HEK293 (cell line): ENCODE measurements at regions not wholly inside any gene's neighbourhood (a gene's known extent, or its start where the extent isn't known, plus 50 kb on each side); places are given as distances from the start of the nearest gene placed in this dataset.

Experiments
- CTCF ChIA-PET: fragments of 350-600 bp; formaldehyde crosslinking; extraction: SDS; loops from one replicate; lab custom pipeline; 2021; ENCODE audit warnings: antibody characterized with exemption; lab: Yijun Ruan, JAX
- POLR2A ChIA-PET: fragments of 300-600 bp; formaldehyde crosslinking; extraction: SDS; loops from one replicate; lab custom pipeline; 2020; ENCODE audit warnings: antibody characterized with exemption, inconsistent platforms; lab: Yijun Ruan, JAX
- H3K27ac ChIP-seq: fragments of 200-500 bp; sonication (Bioruptor generic); 2 replicates; pipeline ENCODE4 v1.5.1; 2014; ENCODE audit warnings: low read depth, low read length, control low read depth, inconsistent platforms; ENCODE audit errors: extremely low read depth
- H3K36me3 ChIP-seq, 2 experiments: fragments of 200-500 bp in 1 of 2; sonication (Bioruptor generic) in 1 of 2; 1 replicate in 1 of 2; 2 replicates in 1 of 2; pipeline ENCODE4 v1.5.1; 2014 to 2017; ENCODE audit warnings: inconsistent platforms in 2 of 2, low read length in 2 of 2; ENCODE audit not compliant: control insufficient read depth in 2 of 2, insufficient read depth in 1 of 2
- H3K4me1 ChIP-seq: fragments of 200-500 bp; sonication (Bioruptor generic); 2 replicates; pipeline ENCODE4 v1.5.1; 2014; ENCODE audit warnings: mild to moderate bottlenecking, low read length, inconsistent platforms; ENCODE audit not compliant: control insufficient read depth, insufficient read depth
- H3K4me3 ChIP-seq: 2 replicates; pipeline ENCODE4 v1.5.1; 2011; ENCODE audit warnings: low read depth, mild to moderate bottlenecking, control low read depth, low read length, moderate library complexity
- H3K9me3 ChIP-seq: fragments of 200-500 bp; sonication (Bioruptor generic); 2 replicates; pipeline ENCODE4 v1.5.1; 2014; ENCODE audit warnings: low read depth, low read length, inconsistent platforms; ENCODE audit not compliant: control insufficient read depth, insufficient read depth
- HOXC10 ChIP-seq: sonication (generic); formaldehyde crosslinking; IDR thresholded peaks from 2 replicates; pipeline ENCODE4 v1.8.1; 2023; ENCODE audit warnings: mild to moderate bottlenecking, missing genetic modification reagents
- HOXD13 ChIP-seq: sonication (generic); formaldehyde crosslinking; IDR thresholded peaks from 2 replicates; pipeline ENCODE4 v1.8.0; 2022; ENCODE audit warnings: missing genetic modification reagents, borderline replicate concordance
- IKZF3 ChIP-seq: fragments of 450-650 bp; IDR thresholded peaks from 2 replicates; pipeline ENCODE4 v1.5.0; 2018; ENCODE audit warnings: missing biosample characterization, mild to moderate bottlenecking, missing genetic modification characterization, moderate library complexity
- KLF9 ChIP-seq: fragments of 450-650 bp; formaldehyde crosslinking; IDR thresholded peaks from 2 replicates; pipeline ENCODE4 v1.5.1; 2016; ENCODE audit warnings: missing biosample characterization, missing genetic modification characterization, low read depth
- MEIS1 ChIP-seq: sonication (generic); formaldehyde crosslinking; IDR thresholded peaks from 2 replicates; pipeline ENCODE4 v1.8.1; 2022; ENCODE audit warnings: missing genetic modification reagents, mild to moderate bottlenecking, borderline replicate concordance
- MYNN ChIP-seq: fragments of 450-650 bp; formaldehyde crosslinking; IDR thresholded peaks from 2 replicates; pipeline ENCODE4 v1.5.1; 2016; ENCODE audit warnings: missing biosample characterization, missing genetic modification characterization, borderline replicate concordance
- OSR2 ChIP-seq: fragments of 450-650 bp; formaldehyde crosslinking; IDR thresholded peaks from 2 replicates; pipeline ENCODE4 v1.5.1; 2016; ENCODE audit warnings: missing biosample characterization, missing genetic modification characterization
- OVOL3 ChIP-seq: fragments of 450-650 bp; formaldehyde crosslinking; IDR thresholded peaks from 2 replicates; pipeline ENCODE4 v1.5.1; 2016; ENCODE audit warnings: missing biosample characterization, missing genetic modification characterization
- PATZ1 ChIP-seq: fragments of 450-650 bp; formaldehyde crosslinking; IDR thresholded peaks from 2 replicates; pipeline ENCODE4 v1.5.1; 2016; ENCODE audit warnings: missing biosample characterization, missing genetic modification characterization
- SCRT2 ChIP-seq: fragments of 450-650 bp; formaldehyde crosslinking; IDR thresholded peaks from 2 replicates; pipeline ENCODE4 v1.5.1; 2016; ENCODE audit warnings: missing biosample characterization, missing genetic modification characterization
- ZBTB26 ChIP-seq: fragments of 450-650 bp; formaldehyde crosslinking; optimal IDR thresholded peaks from 2 replicates; pipeline ENCODE3; 2016; ENCODE audit warnings: missing biosample characterization, mild to moderate bottlenecking, missing genetic modification characterization
- ZNF138 ChIP-seq: fragments of 450-650 bp; formaldehyde crosslinking; IDR thresholded peaks from 2 replicates; pipeline ENCODE4 v1.5.1; 2016; ENCODE audit warnings: missing biosample characterization, missing genetic modification characterization, borderline replicate concordance
- ZNF157 ChIP-seq: fragments of 450-650 bp; formaldehyde crosslinking; IDR thresholded peaks from 2 replicates; pipeline ENCODE4 v1.5.1; 2016; ENCODE audit warnings: missing biosample characterization, missing genetic modification characterization
- ZNF211 ChIP-seq: fragments of 450-650 bp; formaldehyde crosslinking; IDR thresholded peaks from 2 replicates; pipeline ENCODE4 v1.5.1; 2016; ENCODE audit warnings: low read depth, missing biosample characterization, missing genetic modification characterization
- ZNF221 ChIP-seq: fragments of 450-650 bp; formaldehyde crosslinking; IDR thresholded peaks from 2 replicates; pipeline ENCODE4 v1.5.1; 2017; ENCODE audit warnings: missing biosample characterization, missing genetic modification characterization, borderline replicate concordance
- ZNF23 ChIP-seq: fragments of 450-650 bp; formaldehyde crosslinking; IDR thresholded peaks from 2 replicates; pipeline ENCODE4 v1.5.1; 2016; ENCODE audit warnings: missing biosample characterization, missing genetic modification characterization, borderline replicate concordance
- ZNF26 ChIP-seq: fragments of 450-650 bp; formaldehyde crosslinking; IDR thresholded peaks from 2 replicates; pipeline ENCODE4 v1.5.1; 2016; ENCODE audit warnings: missing biosample characterization, missing genetic modification characterization
- ZNF341 ChIP-seq: fragments of 450-650 bp; formaldehyde crosslinking; IDR thresholded peaks from 2 replicates; pipeline ENCODE4; 2016; ENCODE audit warnings: low read depth, missing biosample characterization, missing genetic modification characterization
- ZNF449 ChIP-seq: fragments of 450-650 bp; formaldehyde crosslinking; IDR thresholded peaks from 2 replicates; pipeline ENCODE4 v1.5.1; 2017; ENCODE audit warnings: missing biosample characterization, mild to moderate bottlenecking, missing genetic modification characterization, moderate library complexity
- ZNF555 ChIP-seq: fragments of 450-650 bp; formaldehyde crosslinking; conservative IDR thresholded peaks from 2 replicates; pipeline ENCODE4 v1.5.1; 2017; ENCODE audit warnings: missing biosample characterization, mild to moderate bottlenecking, missing genetic modification characterization, inconsistent platforms
- ZNF596 ChIP-seq: fragments of 450-650 bp; IDR thresholded peaks from 2 replicates; pipeline ENCODE4 v1.5.0; 2018; ENCODE audit warnings: missing biosample characterization, mild to moderate bottlenecking, missing genetic modification characterization, moderate library complexity
- ZNF623 ChIP-seq: fragments of 450-650 bp; formaldehyde crosslinking; IDR thresholded peaks from 2 replicates; pipeline ENCODE4 v1.5.1; 2016; ENCODE audit warnings: missing biosample characterization, missing genetic modification characterization
- ZNF660 ChIP-seq: fragments of 450-650 bp; IDR thresholded peaks from 2 replicates; pipeline ENCODE4 v1.5.1; 2018; ENCODE audit warnings: missing biosample characterization, mild to moderate bottlenecking, missing genetic modification characterization
- ZNF677 ChIP-seq: fragments of 450-650 bp; IDR thresholded peaks from 2 replicates; pipeline ENCODE4 v1.5.0; 2018; ENCODE audit warnings: missing biosample characterization, mild to moderate bottlenecking, missing genetic modification characterization, moderate library complexity
- ZNF747 ChIP-seq: fragments of 450-650 bp; formaldehyde crosslinking; IDR thresholded peaks from 2 replicates; pipeline ENCODE4 v1.5.1; 2016; ENCODE audit warnings: missing biosample characterization, missing genetic modification characterization
- ZNF777 ChIP-seq: fragments of 450-650 bp; formaldehyde crosslinking; IDR thresholded peaks from 2 replicates; pipeline ENCODE4 v1.5.1; 2017; ENCODE audit warnings: missing biosample characterization, missing genetic modification characterization, borderline replicate concordance

GRCh38 chr7:54180796-54181195 lies 361.4 kb upstream of the VSTM2A start (continued):
- no peak for TF ChIP-seq ZBTB26 (tag by site-specific recombination)

GRCh38 chr7:54183055-54183454 lies 359.1 kb upstream of the VSTM2A start:
- CTCF ChIA-PET, result no interaction called here
- H3K27ac ChIP-seq, result no peak overlapping the region
- H3K36me3 ChIP-seq, result no peaks in the 10 kb centered on the region
- POLR2A ChIA-PET, result no interaction called here
- no peak for TF ChIP-seq ZNF26 (tag by site-specific recombination)
- TF ChIP-seq IKZF3 (tag by site-specific recombination), result no peak
- no peak for TF ChIP-seq ZNF623
- no peak for TF ChIP-seq ZNF23 (tag by site-specific recombination)
- TF ChIP-seq ZNF449 (tag by site-specific recombination), result no peak
- no peak for TF ChIP-seq ZNF777 (tag by site-specific recombination)
- H3K4me1 ChIP-seq, result no peaks in the 10 kb centered on the region
- H3K4me3 ChIP-seq, result no peak overlapping the region
- no peaks in the 10 kb centered on the region for H3K9me3 ChIP-seq

- no peaks in the 10 kb centered on the region for H3K4me1 ChIP-seq
- H3K36me3 ChIP-seq, result no peaks in the 10 kb centered on the region
- CTCF ChIA-PET, result no interaction called here
- no peak overlapping the region for H3K4me3 ChIP-seq
- TF ChIP-seq MYNN (tag by site-specific recombination) (no peak), SCRT2 (tag by site-specific recombination) (no peak), ZNF138 (no peak), OVOL3 (no peak), HOXD13 (no peak), ZNF157 (tag by site-specific recombination) (no peak), ZNF660 (tag by site-specific recombination) (no peak), ZNF341 (no peak), KLF9 (no peak), OSR2 (tag by site-specific recombination) (no peak), HOXC10 (CRISPR knock-in tag) (no peak), ZNF221 (no peak), ZNF596 (tag by site-specific recombination) (no peak), ZNF555 (no peak), ZNF677 (tag by site-specific recombination) (no peak), PATZ1 (tag by site-specific recombination) (no peak), ZNF211 (tag by site-specific recombination) (no peak), MEIS1 (no peak), ZNF747 (tag by site-specific recombination) (no peak)
- POLR2A ChIA-PET, result no interaction called here
- no peaks in the 10 kb centered on the region for H3K9me3 ChIP-seq
- no peak overlapping the region for H3K27ac ChIP-seq
These were observed 355.8 kb upstream of the VSTM2A start for GRCh38 chr7:54186336-54186735.
